DND-41 (cell line): ENCODE measurements at regions not wholly inside any gene's neighbourhood (a gene's known extent, or its start where the extent isn't known, plus 50 kb on each side); places are given as distances from the start of the nearest gene placed in this dataset.

Experiments
- ATAC-seq: fragments of 200-7000 bp; cut with Tn5 transposase; 3 replicates; pipeline ENCODE4 v1.9.1; 2021; ENCODE audit warnings: low read depth; ENCODE audit not compliant: insufficient read depth
- DNase-seq: peaks from one replicate; pipeline ENCODE4 v3.0.0-alpha.2; 2020
- H2AFZ ChIP-seq: 2 replicates; pipeline ENCODE4 v1.6.0; 2012; ENCODE audit warnings: low read depth, low read length
- H3K27ac ChIP-seq: 2 replicates; pipeline ENCODE4 v1.5.1; 2012; ENCODE audit warnings: low read length, inconsistent platforms
- H3K27me3 ChIP-seq: fragments of 200-600 bp; sonication (generic); 2 replicates; pipeline ENCODE4 v1.6.0; 2012; ENCODE audit warnings: low read length, mild to moderate bottlenecking, inconsistent platforms; ENCODE audit not compliant: insufficient read depth, poor library complexity
- H3K36me3 ChIP-seq: 2 replicates; pipeline ENCODE4 v1.5.1; 2012; ENCODE audit warnings: low read length, inconsistent platforms; ENCODE audit not compliant: insufficient read depth
- H3K4me1 ChIP-seq: 2 replicates; pipeline ENCODE4 v1.5.1; 2012; ENCODE audit warnings: mild to moderate bottlenecking, low read length; ENCODE audit not compliant: insufficient read depth
- H3K4me2 ChIP-seq: 2 replicates; pipeline ENCODE4 v1.6.0; 2012; ENCODE audit warnings: mild to moderate bottlenecking, moderate library complexity, low read length, inconsistent platforms; ENCODE audit not compliant: insufficient read depth
- H3K4me3 ChIP-seq, 2 experiments: fragments of 200-600 bp in 1 of 2; shearing (Covaris generic) in 1 of 2; 2 replicates each; pipeline ENCODE4 v1.5.1; 2012 to 2016; ENCODE audit warnings: inconsistent platforms in 2 of 2, low read length in 2 of 2, mild to moderate bottlenecking in 2 of 2, low read depth in 1 of 2, moderate library complexity in 1 of 2
- H3K79me2 ChIP-seq: 2 replicates; pipeline ENCODE4 v1.6.0; 2012; ENCODE audit warnings: low read length, inconsistent platforms; ENCODE audit not compliant: insufficient read depth
- H3K9ac ChIP-seq: 2 replicates; pipeline ENCODE4 v1.6.0; 2012; ENCODE audit warnings: low read depth, mild to moderate bottlenecking, inconsistent platforms, low read length, moderate library complexity
- H3K9me3 ChIP-seq: 2 replicates; pipeline ENCODE4 v1.5.1; 2012; ENCODE audit warnings: low read length, moderate library complexity, mild to moderate bottlenecking, inconsistent platforms; ENCODE audit not compliant: insufficient read depth, severe bottlenecking
- H4K20me1 ChIP-seq: 2 replicates; pipeline ENCODE4 v1.6.0; 2012; ENCODE audit warnings: low read length; ENCODE audit not compliant: insufficient read depth
- CTCF ChIP-seq: IDR thresholded peaks from 2 replicates; pipeline ENCODE4 v1.5.1; 2012; ENCODE audit warnings: borderline replicate concordance, low read length, moderate library complexity, mild to moderate bottlenecking; ENCODE audit not compliant: poor library complexity, severe bottlenecking; ENCODE audit errors: extremely low read depth
- EZH2 ChIP-seq: IDR thresholded peaks from 3 replicates; pipeline ENCODE4 v1.6.1; 2012; ENCODE audit warnings: borderline replicate concordance, low read depth, mild to moderate bottlenecking, moderate library complexity, low read length, inconsistent platforms; ENCODE audit not compliant: severe bottlenecking

- TF ChIP-seq EZH2 = no peak
- no peak for TF ChIP-seq CTCF
- Histone ChIP-seq H3K27me3 (no peaks in the 10 kb centered on the region), H4K20me1 (no peaks in the 10 kb centered on the region; the same call in 1 of the 2 replicates), H3K4me1 (no peaks in the 10 kb centered on the region), H2AFZ (no peak overlapping the region), H3K27ac (no peak overlapping the region), H3K36me3 (no peaks in the 10 kb centered on the region), H3K4me2 (no peak overlapping the region), H3K79me2 (no peaks in the 10 kb centered on the region), H3K4me3 (no peak overlapping the region), H3K9ac (no peak overlapping the region), H3K9me3 (no peaks in the 10 kb centered on the region)
- no peak for DNase-seq
- no peak for ATAC-seq
Observed at GRCh38 chr20:18985551-18985950, 172.0 kb downstream of the SCP2D1 start.

GRCh38 chr20:18986146-18986830 lies 172.7 kb downstream of the SCP2D1 start:
- Histone ChIP-seq H3K4me1 (no peaks in the 10 kb centered on the region), H3K9me3 (no peaks in the 10 kb centered on the region), H3K79me2 (no peaks in the 10 kb centered on the region), H3K4me3 (no peak overlapping the region), H3K9ac (no peak overlapping the region), H3K4me2 (no peak overlapping the region), H3K27ac (no peak overlapping the region), H4K20me1 (no peaks in the 10 kb centered on the region; the same call in 1 of the 2 replicates), H3K27me3 (no peaks in the 10 kb centered on the region), H2AFZ (no peak overlapping the region), H3K36me3 (no peaks in the 10 kb centered on the region)
- no peak for DNase-seq
- ATAC-seq = no peak
- TF ChIP-seq EZH2 = no peak
- no peak for TF ChIP-seq CTCF

GRCh38 chr20:18986895-18987580 lies 173.5 kb downstream of the SCP2D1 start:
- TF ChIP-seq CTCF (no peak), EZH2 (no peak)
- Histone ChIP-seq H3K27ac (no peak overlapping the region), H4K20me1 (no peaks in the 10 kb centered on the region; the same call in 1 of the 2 replicates), H3K4me2 (no peak overlapping the region), H3K9me3 (no peaks in the 10 kb centered on the region), H3K36me3 (no peaks in the 10 kb centered on the region), H3K4me1 (no peaks in the 10 kb centered on the region), H3K79me2 (no peaks in the 10 kb centered on the region), H3K9ac (no peak overlapping the region), H2AFZ (no peak overlapping the region), H3K27me3 (no peaks in the 10 kb centered on the region), H3K4me3 (no peak overlapping the region)
- no peak for ATAC-seq
- DNase-seq = no peak
